Transverse colon (tissue), 4 donors: ENCODE measurements at regions not wholly inside any gene's neighbourhood (a gene's known extent, or its start where the extent isn't known, plus 50 kb on each side); places are given as distances from the start of the nearest gene placed in this dataset.

Experiments used
- DNase-seq: peaks from one replicate; pipeline ENCODE4 v3.0.0-alpha.2; 2019
- H3K27ac ChIP-seq, 4 donors: fragments of 200-600 bp; sonication (generic); 2 replicates each; pipeline ENCODE4 v1.5.1; 2016 to 2018; ENCODE audit warnings: inconsistent platforms in 4 of 4
- H3K27me3 ChIP-seq: fragments of 200-600 bp; sonication (generic); 2 replicates; pipeline ENCODE4 v1.5.1; 2017; ENCODE audit warnings: inconsistent platforms
- H3K36me3 ChIP-seq, 4 donors: fragments of 200-600 bp; sonication (generic); 2 replicates each; pipeline ENCODE4 v1.5.1; 2017 to 2019; ENCODE audit warnings: inconsistent platforms in 4 of 4
- H3K4me1 ChIP-seq, 4 donors: fragments of 200-600 bp; sonication (generic); 2 replicates each; pipeline ENCODE4 v1.5.1; 2017 to 2020; ENCODE audit warnings: inconsistent platforms in 4 of 4
- H3K4me3 ChIP-seq, 4 donors: fragments of 200-600 bp; sonication (generic); 1 replicate in 1 of 4; 2 replicates in 3 of 4; pipeline versions ENCODE4 v1.5.1 to v1.6.1; 2017 to 2019; ENCODE audit warnings: inconsistent platforms in 4 of 4
- H3K9me3 ChIP-seq, 2 donors: fragments of 200-600 bp; sonication (generic); 2 replicates each; pipeline ENCODE4 v1.5.1; 2017 to 2019; ENCODE audit warnings: inconsistent platforms in 2 of 2
- CTCF ChIP-seq, 5 experiments: fragments of 200-600 bp in 3 of 5; fragments of 450-650 bp in 2 of 5; sonication (generic) in 3 of 5; IDR thresholded peaks; 1 replicate in 2 of 5; 2 replicates in 3 of 5; pipeline ENCODE4 v1.5.1; 2016 to 2017; ENCODE audit warnings: antibody characterized with exemption in 5 of 5, inconsistent platforms in 3 of 5, mild to moderate bottlenecking in 2 of 5, moderate library complexity in 1 of 5
- EP300 ChIP-seq: sonication (generic); formaldehyde crosslinking; IDR thresholded peaks from one replicate; pipeline ENCODE4 v1.6.1; 2017; ENCODE audit warnings: antibody characterized with exemption, low read depth
- POLR2A ChIP-seq: fragments of 450-650 bp; IDR thresholded peaks from one replicate; pipeline ENCODE4 v1.6.1; 2016; ENCODE audit warnings: antibody characterized with exemption, mild to moderate bottlenecking, moderate library complexity
- POLR2AphosphoS5 ChIP-seq, 3 donors: sonication (generic); formaldehyde crosslinking; IDR thresholded peaks; one replicate each; pipeline ENCODE4 v1.6.1; 2016; ENCODE audit warnings: antibody characterized with exemption in 3 of 3
- WGBS, 2 donors: methylation state at CpG; one replicate each; pipeline ENCODE4 v1.1.5; 2018; ENCODE audit warnings: low coverage in 1 of 2; 5-methylcytosine and 5-hydroxymethylcytosine counted together
- in situ Hi-C, 4 donors: fragments of 200-750 bp; cut with MboI; loops; one replicate each; pipeline versions ENCODE4 v1.15.0 to v1.15.1; 2017; ENCODE audit warnings: low sequenced_read_pairs in 3 of 4, low pct_ligation_motif_present in 1 of 4, low pct_unique_long_range_greater_than_20kb in 1 of 4
- intact Hi-C: fragments of 100-400 bp; cut with DNase I; formaldehyde crosslinking; loops from one replicate; pipeline ENCODE4 v1.15.1; 2023; ENCODE audit warnings: low total_unique reads

- no peaks in the 10 kb centered on the region for H3K27me3 ChIP-seq
- TF ChIP-seq POLR2AphosphoS5 (IDR thresholded peaks at IDR 0.05) (no peak), EP300 (no peak), CTCF (IDR thresholded peaks at IDR 0.05) (no peak), POLR2A (no peak)
- no peaks in the 10 kb centered on the region for H3K4me1 ChIP-seq
- in situ Hi-C loops (no loop called here), intact Hi-C loops (no loop called here)
- no peaks in the 10 kb centered on the region for H3K36me3 ChIP-seq
- H3K9me3 ChIP-seq = no peaks in the 10 kb centered on the region
- WGBS, 2 donors = 54 to 65% methylated on average over 2 of the region's 2 CpGs
- DNase-seq = no peak
- no peak overlapping the region for H3K4me3 ChIP-seq
- no peak overlapping the region for H3K27ac ChIP-seq
Measured at GRCh38 chr20:39574061-39574460, 611.9 kb downstream of the DHX35 start.

- Histone ChIP-seq H3K27ac (no peak overlapping the region), H3K4me1 (no peaks in the 10 kb centered on the region), H3K27me3 (no peaks in the 10 kb centered on the region), H3K9me3 (no peaks in the 10 kb centered on the region), H3K36me3 (no peaks in the 10 kb centered on the region), H3K4me3 (no peak overlapping the region)
- DNase-seq = no peak
- intact Hi-C loops (no loop called here), in situ Hi-C loops (no loop called here)
- WGBS, 2 donors = 51 to 76% methylated on average over 3 to 5 of the region's 5 CpGs
- no peak for TF ChIP-seq EP300
- no peak for TF ChIP-seq CTCF (IDR thresholded peaks at IDR 0.05)
- no peak for TF ChIP-seq POLR2A
- no peak for TF ChIP-seq POLR2AphosphoS5 (IDR thresholded peaks at IDR 0.05)
Measured at GRCh38 chr20:39571171-39571570, 609.0 kb downstream of the DHX35 start.

GRCh38 chr20:39568109-39568508 is 606.0 kb downstream of the DHX35 start:
- H3K27ac ChIP-seq = no peak overlapping the region
- intact Hi-C loops (no loop called here), in situ Hi-C loops (no loop called here)
- 79 to 100% methylated on average over 1 of the region's 1 CpG for WGBS, 2 donors
- H3K9me3 ChIP-seq = no peaks in the 10 kb centered on the region
- no peak for DNase-seq
- no peak for TF ChIP-seq POLR2AphosphoS5 (IDR thresholded peaks at IDR 0.05)
- TF ChIP-seq POLR2A = no peak
- no peak for TF ChIP-seq CTCF (IDR thresholded peaks at IDR 0.05)
- no peak for TF ChIP-seq EP300
- H3K27me3 ChIP-seq = no peaks in the 10 kb centered on the region
- no peaks in the 10 kb centered on the region for H3K4me1 ChIP-seq
- no peak overlapping the region for H3K4me3 ChIP-seq
- H3K36me3 ChIP-seq = no peaks in the 10 kb centered on the region

GRCh38 chr20:39563349-39563748 is 601.2 kb downstream of the DHX35 start:
- in situ Hi-C loops (no loop called here), intact Hi-C loops (no loop called here)
- no peaks in the 10 kb centered on the region for H3K36me3 ChIP-seq
- 77% methylated on average over 4 of the region's 4 CpGs; no CpG with 5 or more reads in 1 of the 2 donors for WGBS, 2 donors
- no peak for TF ChIP-seq CTCF (IDR thresholded peaks at IDR 0.05)
- no peak for TF ChIP-seq POLR2A
- no peak for TF ChIP-seq EP300
- TF ChIP-seq POLR2AphosphoS5 (IDR thresholded peaks at IDR 0.05) = no peak
- no peaks in the 10 kb centered on the region for H3K4me1 ChIP-seq
- H3K4me3 ChIP-seq = no peak overlapping the region
- no peak overlapping the region for H3K27ac ChIP-seq
- no peaks in the 10 kb centered on the region for H3K9me3 ChIP-seq
- no peaks in the 10 kb centered on the region for H3K27me3 ChIP-seq
- DNase-seq = no peak
